Pons (tissue), 1 donor: ENCODE measurements at regions not wholly inside any gene's neighbourhood (a gene's known extent, or its start where the extent isn't known, plus 50 kb on each side); places are given as distances from the start of the nearest gene placed in this dataset.

Experiments
- DNase-seq: peaks from one replicate; pipeline ENCODE4 v3.0.0-alpha.2; 2016; ENCODE audit warnings: low spot score

- DNase-seq: no peak
These were observed 134.5 kb downstream of the PAX1 start for GRCh38 chr20:21839982-21840381.

GRCh38 chr20:21836346-21836745 is 130.9 kb downstream of the PAX1 start:
- DNase-seq: no peak

GRCh38 chr20:21835042-21835441 is 129.6 kb downstream of the PAX1 start:
- DNase-seq: no peak

- no peak for DNase-seq
These were observed 127.2 kb downstream of the PAX1 start for GRCh38 chr20:21832442-21833385.

- no peak for DNase-seq
These were observed 121.5 kb downstream of the PAX1 start for GRCh38 chr20:21826976-21827375.

- no peak for DNase-seq
These were observed 115.9 kb downstream of the PAX1 start for GRCh38 chr20:21821358-21821757.

GRCh38 chr20:21820688-21821087 is 115.2 kb downstream of the PAX1 start:
- DNase-seq: no peak

GRCh38 chr20:21820045-21820444 is 114.6 kb downstream of the PAX1 start:
- no peak for DNase-seq

GRCh38 chr20:21812379-21812778 is 106.9 kb downstream of the PAX1 start:
- no peak for DNase-seq

- DNase-seq: no peak
These were observed 104.6 kb downstream of the PAX1 start for GRCh38 chr20:21809961-21810523.

GRCh38 chr20:21808863-21809664 is 103.6 kb downstream of the PAX1 start:
- peak; percentile 15 for DNase-seq

- no peak for DNase-seq
These were observed 102.7 kb downstream of the PAX1 start for GRCh38 chr20:21808139-21808538.

- no peak for DNase-seq
These were observed 99.3 kb downstream of the PAX1 start for GRCh38 chr20:21804802-21805201.

- peak; percentile 5 for DNase-seq
These were observed 95.7 kb downstream of the PAX1 start for GRCh38 chr20:21801193-21801592.

- DNase-seq: no peak
These were observed 92.9 kb downstream of the PAX1 start for GRCh38 chr20:21798384-21798783.

- no peak for DNase-seq
These were observed 90.6 kb downstream of the PAX1 start for GRCh38 chr20:21796059-21796458.

- no peak for DNase-seq
These were observed 82.6 kb downstream of the PAX1 start for GRCh38 chr20:21788082-21788481.

- DNase-seq: no peak
These were observed 76.1 kb downstream of the PAX1 start for GRCh38 chr20:21781446-21782075.

GRCh38 chr20:21780528-21780927 is 75.1 kb downstream of the PAX1 start:
- DNase-seq: no peak
